T-cell (primary cell): ENCODE measurements at regions not wholly inside any gene's neighbourhood (a gene's known extent, or its start where the extent isn't known, plus 50 kb on each side); places are given as distances from the start of the nearest gene placed in this dataset.
"Not testable (repeated sequence)": the region's sequence is repeated elsewhere in the genome, so short reads cannot be mapped to it uniquely, and the experiment has no call there.

Experiments used
- ATAC-seq, 4 experiments: fragments of 200-7000 bp in 3 of 4; fragments of 150-1000 bp in 1 of 4; cut with Tn5 transposase; replicated peaks in 1 of 4; 1 replicate in 3 of 4; 2 replicates in 1 of 4; pipeline ENCODE4 v1.10.0; 2021; ENCODE audit warnings: moderate library complexity in 3 of 4, mild to moderate bottlenecking in 2 of 4, moderate number of reproducible peaks in 1 of 4
- CTCF ChIA-PET, 2 donors: fragments of 300-600 bp; sonication (Branson Sonifier 250); formaldehyde crosslinking; loops; one replicate each; lab custom pipeline; 2022; ENCODE audit warnings: antibody characterized with exemption in 2 of 2; lab: Charles Lee
- POLR2A ChIA-PET, 2 donors: fragments of 300-600 bp; sonication (Branson Sonifier 250); formaldehyde crosslinking; loops; one replicate each; lab custom pipeline; 2022; ENCODE audit warnings: antibody characterized with exemption in 2 of 2; lab: Charles Lee
- DNase-seq, 35 experiments: peaks; one replicate each; pipeline versions ENCODE4 v3.0.0 to v3.0.0-alpha.2; 2013 to 2023
- H3K27ac ChIP-seq: one replicate; pipeline ENCODE4 v1.5.1; 2013; ENCODE audit warnings: low read length
- H3K27me3 ChIP-seq, 2 experiments: replicated peaks in 1 of 2; 1 replicate in 1 of 2; 2 replicates in 1 of 2; pipeline versions ENCODE4 v1.6.1 to v1.7.0; 2013; ENCODE audit warnings: low read length in 1 of 2, mixed read lengths in 1 of 2; ENCODE audit not compliant: control insufficient read depth in 2 of 2, insufficient read depth in 2 of 2; ENCODE audit errors: extremely low read depth in 1 of 2
- H3K36me3 ChIP-seq, 2 donors: 1 replicate in 1 of 2; 2 replicates in 1 of 2; pipeline versions ENCODE4 v1.6.1 to v1.7.0; 2013; ENCODE audit warnings: low read length in 1 of 2; ENCODE audit not compliant: control insufficient read depth in 2 of 2, insufficient read depth in 1 of 2; ENCODE audit errors: extremely low read depth in 1 of 2
- H3K4me1 ChIP-seq, 2 experiments: 1 replicate in 1 of 2; 2 replicates in 1 of 2; pipeline versions ENCODE4 v1.6.1 to v1.7.0; 2013; ENCODE audit warnings: low read length in 2 of 2, mixed read lengths in 1 of 2; ENCODE audit not compliant: insufficient read depth in 2 of 2, control insufficient read depth in 1 of 2; ENCODE audit errors: extremely low read depth in 1 of 2
- H3K4me3 ChIP-seq, 2 donors: 1 replicate in 1 of 2; 2 replicates in 1 of 2; pipeline versions ENCODE4 v1.5.1 to v1.7.0; 2013; ENCODE audit warnings: mild to moderate bottlenecking in 2 of 2, low read length in 1 of 2, moderate library complexity in 1 of 2; ENCODE audit not compliant: control insufficient read depth in 1 of 2; ENCODE audit errors: extremely low read depth in 1 of 2
- H3K9me3 ChIP-seq: 2 replicates; pipeline ENCODE4 v1.7.0; 2013
- H3K27ac Mint-ChIP-seq, 2 donors: one replicate each; pipeline ENCODE4 v1.8.0; 2020 to 2021; ENCODE audit warnings: mild to moderate bottlenecking in 2 of 2, mixed read lengths in 2 of 2
- H3K27me3 Mint-ChIP-seq, 2 donors: one replicate each; pipeline ENCODE4 v1.8.0; 2021 to 2022; ENCODE audit warnings: mixed read lengths in 2 of 2
- H3K36me3 Mint-ChIP-seq: one replicate; pipeline ENCODE4 v1.8.0; 2021; ENCODE audit warnings: mixed read lengths
- H3K4me1 Mint-ChIP-seq, 3 donors: one replicate each; pipeline ENCODE4 v1.8.0; 2020 to 2022; ENCODE audit warnings: mixed read lengths in 3 of 3, mild to moderate bottlenecking in 1 of 3
- H3K4me3 Mint-ChIP-seq, 3 donors: one replicate each; pipeline ENCODE4 v1.8.0; 2020 to 2022; ENCODE audit warnings: mild to moderate bottlenecking in 3 of 3, mixed read lengths in 3 of 3, moderate library complexity in 3 of 3
- H3K9me3 Mint-ChIP-seq, 3 donors: one replicate each; pipeline ENCODE4 v1.8.0; 2020 to 2022; ENCODE audit warnings: mixed read lengths in 3 of 3
- WGBS: methylation state at CpG from one replicate; pipeline ENCODE4 v1.1.5; 2013; ENCODE audit warnings: missing lambda C conversion rate; ENCODE audit not compliant: insufficient coverage; 5-methylcytosine and 5-hydroxymethylcytosine counted together

GRCh38 chr10:108966005-108966404 is 957.3 kb downstream of the XPNPEP1 start:
- H3K27ac Mint-ChIP-seq = no peak overlapping the region

GRCh38 chr10:108962172-108962571 is 961.1 kb downstream of the XPNPEP1 start:
- Histone ChIP-seq H3K27ac (no peak overlapping the region), H3K27me3 (no peaks in the 10 kb centered on the region), H3K4me3 (no peak overlapping the region), H3K36me3 (no peaks in the 10 kb centered on the region), H3K4me1 (no peaks in the 10 kb centered on the region), H3K9me3 (no peaks in the 10 kb centered on the region)
- CTCF ChIA-PET = interaction anchor here in 1 of 2 donors (0.6 kb wide), 1 partner anchor 1125 kb away, joined by 3 read pairs; no protein-coding TSS in a partner anchor
- POLR2A ChIA-PET = no interaction called here
- Mint-ChIP-seq H3K27me3 (no peaks in the 10 kb centered on the region), H3K27ac (no peak overlapping the region), H3K36me3 (no peaks in the 10 kb centered on the region), H3K9me3 (peaks cover 12 to 22% (median 16%) of the 10 kb centered on the region in 3 donors), H3K4me1 (no peaks in the 10 kb centered on the region), H3K4me3 (no peak overlapping the region)
- ATAC-seq = no peak
- DNase-seq = no peak

More at GRCh38 chr10:108966005-108966404, 957.3 kb downstream of the XPNPEP1 start:
- Mint-ChIP-seq H3K4me3 (no peak overlapping the region), H3K36me3 (no peaks in the 10 kb centered on the region), H3K9me3 (peaks cover 10 to 18% (median 12%) of the 10 kb centered on the region in 3 donors), H3K4me1 (no peaks in the 10 kb centered on the region), H3K27me3 (no peaks in the 10 kb centered on the region)
- Histone ChIP-seq H3K4me3 (no peak overlapping the region), H3K27me3 (no peaks in the 10 kb centered on the region), H3K27ac (no peak overlapping the region), H3K9me3 (no peaks in the 10 kb centered on the region), H3K4me1 (no peaks in the 10 kb centered on the region), H3K36me3 (no peaks in the 10 kb centered on the region)
- DNase-seq (no peak), ATAC-seq (no peak)
- POLR2A ChIA-PET = no interaction called here
- CTCF ChIA-PET = interaction anchor here in 1 of 2 donors (0.6 kb wide), 1 partner anchor 1548 kb away, joined by 4 read pairs; no protein-coding TSS in a partner anchor

GRCh38 chr10:108957681-108958080 is 965.6 kb downstream of the XPNPEP1 start:
- no peaks in the 10 kb centered on the region for H3K4me1 Mint-ChIP-seq
- DNase-seq (no peak), ATAC-seq (no peak)
- H3K36me3 Mint-ChIP-seq = no peaks in the 10 kb centered on the region
- Histone ChIP-seq H3K27ac (no peak overlapping the region), H3K27me3 (no peaks in the 10 kb centered on the region), H3K4me1 (no peaks in the 10 kb centered on the region), H3K9me3 (no peaks in the 10 kb centered on the region), H3K4me3 (no peak overlapping the region), H3K36me3 (no peaks in the 10 kb centered on the region)
- ChIA-PET CTCF (interaction anchor here in 1 of 2 donors (0.6 to 0.8 kb wide), 2 partner anchors 12 to 861 kb away, joined by 3 to 5 read pairs; no protein-coding TSS in a partner anchor), POLR2A (interaction anchor here in 1 of 2 donors (1.0 kb wide), 1 partner anchor 17 kb away, joined by 3 read pairs; no protein-coding TSS in a partner anchor)
- no CpG with 5 or more reads among the region's 3 CpGs for WGBS
- no peaks in the 10 kb centered on the region for H3K27me3 Mint-ChIP-seq
- no peak overlapping the region for H3K4me3 Mint-ChIP-seq
- H3K27ac Mint-ChIP-seq = no peak overlapping the region
- peaks cover 18 to 25% (median 20%) of the 10 kb centered on the region in 3 donors for H3K9me3 Mint-ChIP-seq

GRCh38 chr10:108956149-108956548 is 967.2 kb downstream of the XPNPEP1 start:
- ATAC-seq (no peak), DNase-seq (no peak)
- ChIA-PET POLR2A (no interaction called here), CTCF (no interaction called here)
- Histone ChIP-seq H3K9me3 (no peaks in the 10 kb centered on the region), H3K36me3 (no peaks in the 10 kb centered on the region), H3K27ac (no peak overlapping the region), H3K4me1 (no peaks in the 10 kb centered on the region), H3K27me3 (no peaks in the 10 kb centered on the region), H3K4me3 (no peak overlapping the region)
- no peak overlapping the region for H3K27ac Mint-ChIP-seq
- no peaks in the 10 kb centered on the region for H3K4me1 Mint-ChIP-seq
- 88% methylated on average over 1 of the region's 1 CpG for WGBS
- peaks cover 26 to 40% (median 27%) of the 10 kb centered on the region in 3 donors for H3K9me3 Mint-ChIP-seq
- H3K36me3 Mint-ChIP-seq = no peaks in the 10 kb centered on the region
- no peaks in the 10 kb centered on the region for H3K27me3 Mint-ChIP-seq
- H3K4me3 Mint-ChIP-seq = no peak overlapping the region

DNA sequence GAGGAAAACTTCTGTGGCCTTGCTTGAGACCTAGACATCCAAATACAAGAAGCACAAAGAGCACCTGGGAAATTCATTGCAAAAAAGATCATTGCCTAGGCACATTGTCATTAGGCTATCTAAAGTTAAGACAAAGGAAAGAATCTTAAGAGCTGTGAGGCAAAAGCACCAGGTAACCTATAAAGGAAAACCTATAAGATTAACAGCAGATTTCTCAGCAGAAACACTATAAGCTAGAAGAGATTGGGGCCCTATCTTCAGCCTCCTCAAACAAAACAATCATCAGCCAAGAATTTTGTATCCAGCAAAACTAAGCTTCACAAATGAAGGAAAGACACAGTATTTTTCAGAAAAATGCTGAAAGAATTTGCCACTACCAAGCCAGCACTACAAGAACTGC is 1003.3 kb downstream of the XPNPEP1 start:
- H3K27ac ChIP-seq, H3K9me3 ChIP-seq, CTCF ChIA-PET, H3K27me3 ChIP-seq, H3K36me3 ChIP-seq, H3K36me3 Mint-ChIP-seq, ATAC-seq, H3K4me1 Mint-ChIP-seq, POLR2A ChIA-PET, DNase-seq, H3K4me1 ChIP-seq, H3K4me3 Mint-ChIP-seq, H3K4me3 ChIP-seq, H3K27me3 Mint-ChIP-seq, H3K27ac Mint-ChIP-seq: not testable (repeated sequence)
- H3K9me3 Mint-ChIP-seq = peaks cover 9 to 15% (median 13%) of the 10 kb centered on the region in 3 donors

DNA sequence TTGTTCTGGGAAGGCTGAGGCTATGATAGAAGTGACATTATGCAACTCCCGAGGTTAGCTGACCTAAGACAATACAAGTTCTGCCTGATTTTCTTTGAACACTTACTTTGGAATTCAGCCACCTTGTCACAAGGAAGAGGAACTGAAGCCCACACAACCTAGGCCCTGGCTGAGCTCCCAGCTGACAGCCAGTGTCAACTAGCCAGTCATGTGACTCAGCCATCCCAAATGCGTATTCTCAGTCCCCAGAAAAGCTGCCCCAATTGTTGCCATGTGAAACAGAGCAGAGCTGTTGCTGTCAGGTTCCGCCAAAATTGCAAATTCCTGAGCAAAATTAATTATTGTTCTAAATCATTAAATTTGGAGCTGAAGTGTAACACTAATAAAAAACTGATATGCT is 1010.0 kb downstream of the XPNPEP1 start:
- no peaks in the 10 kb centered on the region for H3K36me3 ChIP-seq
- no peaks in the 10 kb centered on the region for H3K4me1 Mint-ChIP-seq
- H3K9me3 Mint-ChIP-seq = no peaks in the 10 kb centered on the region

More for the DNA sequence above, 1010.0 kb downstream of the XPNPEP1 start:
- Histone ChIP-seq H3K27me3 (peaks cover 5 to 12% of the 10 kb centered on the region in 2 experiments), H3K4me1 (no peaks in the 10 kb centered on the region), H3K4me3 (no peak overlapping the region), H3K9me3 (no peaks in the 10 kb centered on the region), H3K27ac (no peak overlapping the region)
- CTCF ChIA-PET = interaction anchor here in 1 of 2 donors (0.6 kb wide), 1 partner anchor 51 kb away, joined by 3 read pairs; no protein-coding TSS in a partner anchor
- POLR2A ChIA-PET = no interaction called here
- Mint-ChIP-seq H3K27me3 (peaks cover 0 to 3% of the 10 kb centered on the region in 2 donors), H3K36me3 (no peaks in the 10 kb centered on the region), H3K27ac (no peak overlapping the region), H3K4me3 (no peak overlapping the region)
- WGBS = 73% methylated on average over 2 of the region's 3 CpGs
- no peak for ATAC-seq
- DNase-seq = no peak
